DOHH2 (cell line): ENCODE measurements at regions not wholly inside any gene's neighbourhood (a gene's known extent, or its start where the extent isn't known, plus 50 kb on each side); places are given as distances from the start of the nearest gene placed in this dataset.

Experiments
- H3F3A ChIP-seq: fragments of 200-600 bp; sonication (generic), shearing (Covaris generic); 2 replicates; pipeline ENCODE4 v1.6.0; 2016; ENCODE audit warnings: antibody characterized with exemption, mild to moderate bottlenecking; ENCODE audit not compliant: control insufficient read depth, insufficient read depth
- H3K27ac ChIP-seq: fragments of 200-600 bp; sonication (generic); 2 replicates; pipeline ENCODE4 v1.5.1; 2014; ENCODE audit warnings: low read depth, mild to moderate bottlenecking, low read length, moderate library complexity
- H3K27me3 ChIP-seq: fragments of 200-600 bp; sonication (generic); 2 replicates; pipeline ENCODE4 v1.6.1; 2014; ENCODE audit warnings: mild to moderate bottlenecking, low read length, mixed read lengths; ENCODE audit not compliant: control insufficient read depth
- H3K36me3 ChIP-seq: fragments of 200-600 bp; sonication (generic); 2 replicates; pipeline ENCODE4 v1.6.1; 2014; ENCODE audit warnings: mild to moderate bottlenecking, low read length, moderate library complexity, mixed read lengths; ENCODE audit not compliant: control insufficient read depth
- H3K4me1 ChIP-seq: fragments of 200-600 bp; sonication (generic); 2 replicates; pipeline ENCODE4 v1.6.1; 2014; ENCODE audit warnings: mild to moderate bottlenecking, low read length, mixed read lengths; ENCODE audit not compliant: control insufficient read depth
- H3K4me2 ChIP-seq: fragments of 200-600 bp; sonication (generic); 2 replicates; pipeline ENCODE4 v1.6.0; 2014; ENCODE audit warnings: mild to moderate bottlenecking, low read length, moderate library complexity
- H3K4me3 ChIP-seq: fragments of 200-600 bp; sonication (generic); 2 replicates; pipeline ENCODE4 v1.5.1; 2014; ENCODE audit warnings: mild to moderate bottlenecking, low read length, mixed read lengths
- H3K79me2 ChIP-seq: fragments of 200-600 bp; sonication (generic); 2 replicates; pipeline ENCODE4 v1.6.1; 2014; ENCODE audit warnings: mild to moderate bottlenecking, low read length, mixed read lengths; ENCODE audit not compliant: control insufficient read depth
- H3K9me2 ChIP-seq: fragments of 200-600 bp; sonication (generic); replicated peaks from 2 replicates; pipeline ENCODE4 v1.6.1; 2014; ENCODE audit warnings: mild to moderate bottlenecking, low read length, mixed read lengths; ENCODE audit not compliant: control insufficient read depth
- H3K9me3 ChIP-seq: fragments of 200-600 bp; sonication (generic); 2 replicates; pipeline ENCODE4 v1.6.1; 2014; ENCODE audit warnings: antibody characterized with exemption, low read length, mixed read lengths; ENCODE audit not compliant: control insufficient read depth, insufficient read depth
- H4K20me1 ChIP-seq: fragments of 200-600 bp; sonication (generic); 2 replicates; pipeline ENCODE4 v1.6.0; 2014; ENCODE audit warnings: low read depth, mild to moderate bottlenecking, antibody characterized with exemption, low read length, moderate library complexity; ENCODE audit not compliant: control insufficient read depth, insufficient read depth
- EZH2phosphoT487 ChIP-seq: fragments of 200-600 bp; sonication (generic); IDR thresholded peaks from 2 replicates; pipeline ENCODE4 v1.6.1; 2017; ENCODE audit warnings: borderline replicate concordance, mild to moderate bottlenecking, antibody characterized with exemption, low read length, moderate library complexity, mixed read lengths
- TF ChIP-seq, protein P1 (sequence below): fragments of 200-600 bp; sonication (generic); IDR thresholded peaks from one replicate; pipeline ENCODE4 v1.5.1; 2014; ENCODE audit warnings: antibody characterized with exemption, mild to moderate bottlenecking, low read depth, low read length; ENCODE audit not compliant: poor library complexity, severe bottlenecking

DNA sequence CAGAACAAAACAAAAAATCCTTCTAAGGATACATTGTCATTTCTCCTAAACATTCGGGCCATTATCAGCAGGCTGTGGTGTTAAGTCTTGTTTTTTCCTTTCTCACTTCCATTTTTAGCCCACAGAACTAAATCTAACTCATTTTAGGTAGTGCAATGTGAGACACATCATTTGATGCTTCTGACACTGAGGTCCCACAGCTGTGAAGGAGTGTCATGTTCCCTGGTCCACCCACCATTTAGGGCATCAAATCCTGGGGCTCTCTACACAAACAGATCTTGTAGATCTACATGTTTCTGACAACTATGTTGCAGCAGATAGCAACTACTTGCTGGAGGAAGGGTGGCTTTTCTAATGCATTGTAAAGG, 232.5 kb upstream of the IGFBP3 start:
- Histone ChIP-seq H3K4me2 (no peak overlapping the region), H3K27me3 (no peaks in the 10 kb centered on the region), H3K27ac (no peak overlapping the region)

GRCh38 chr7:46152696-46153095, 231.6 kb upstream of the IGFBP3 start:
- Histone ChIP-seq H3K27ac (no peak overlapping the region), H3K9me2 (no peaks in the 10 kb centered on the region), H3K4me3 (no peak overlapping the region), H3K9me3 (no peaks in the 10 kb centered on the region), H3K36me3 (no peaks in the 10 kb centered on the region), H3K4me2 (no peak overlapping the region), H3K79me2 (no peaks in the 10 kb centered on the region), H3F3A (no peaks in the 10 kb centered on the region), H3K4me1 (no peaks in the 10 kb centered on the region), H3K27me3 (no peaks in the 10 kb centered on the region), H4K20me1 (no peaks in the 10 kb centered on the region)
- TF ChIP-seq, protein P1, sequence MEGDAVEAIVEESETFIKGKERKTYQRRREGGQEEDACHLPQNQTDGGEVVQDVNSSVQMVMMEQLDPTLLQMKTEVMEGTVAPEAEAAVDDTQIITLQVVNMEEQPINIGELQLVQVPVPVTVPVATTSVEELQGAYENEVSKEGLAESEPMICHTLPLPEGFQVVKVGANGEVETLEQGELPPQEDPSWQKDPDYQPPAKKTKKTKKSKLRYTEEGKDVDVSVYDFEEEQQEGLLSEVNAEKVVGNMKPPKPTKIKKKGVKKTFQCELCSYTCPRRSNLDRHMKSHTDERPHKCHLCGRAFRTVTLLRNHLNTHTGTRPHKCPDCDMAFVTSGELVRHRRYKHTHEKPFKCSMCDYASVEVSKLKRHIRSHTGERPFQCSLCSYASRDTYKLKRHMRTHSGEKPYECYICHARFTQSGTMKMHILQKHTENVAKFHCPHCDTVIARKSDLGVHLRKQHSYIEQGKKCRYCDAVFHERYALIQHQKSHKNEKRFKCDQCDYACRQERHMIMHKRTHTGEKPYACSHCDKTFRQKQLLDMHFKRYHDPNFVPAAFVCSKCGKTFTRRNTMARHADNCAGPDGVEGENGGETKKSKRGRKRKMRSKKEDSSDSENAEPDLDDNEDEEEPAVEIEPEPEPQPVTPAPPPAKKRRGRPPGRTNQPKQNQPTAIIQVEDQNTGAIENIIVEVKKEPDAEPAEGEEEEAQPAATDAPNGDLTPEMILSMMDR: no peak
- TF ChIP-seq EZH2phosphoT487: no peak

More for the DNA sequence above, 232.5 kb upstream of the IGFBP3 start:
- H3K79me2 ChIP-seq: no peaks in the 10 kb centered on the region
- H3K4me1 ChIP-seq: no peaks in the 10 kb centered on the region
- H4K20me1 ChIP-seq: no peaks in the 10 kb centered on the region
- no peaks in the 10 kb centered on the region for H3K36me3 ChIP-seq
- no peaks in the 10 kb centered on the region for H3K9me3 ChIP-seq
- no peak for TF ChIP-seq EZH2phosphoT487
- TF ChIP-seq, protein P1: no peak
- H3F3A ChIP-seq: no peaks in the 10 kb centered on the region
- H3K9me2 ChIP-seq: no peaks in the 10 kb centered on the region
- H3K4me3 ChIP-seq: no peak overlapping the region

DNA sequence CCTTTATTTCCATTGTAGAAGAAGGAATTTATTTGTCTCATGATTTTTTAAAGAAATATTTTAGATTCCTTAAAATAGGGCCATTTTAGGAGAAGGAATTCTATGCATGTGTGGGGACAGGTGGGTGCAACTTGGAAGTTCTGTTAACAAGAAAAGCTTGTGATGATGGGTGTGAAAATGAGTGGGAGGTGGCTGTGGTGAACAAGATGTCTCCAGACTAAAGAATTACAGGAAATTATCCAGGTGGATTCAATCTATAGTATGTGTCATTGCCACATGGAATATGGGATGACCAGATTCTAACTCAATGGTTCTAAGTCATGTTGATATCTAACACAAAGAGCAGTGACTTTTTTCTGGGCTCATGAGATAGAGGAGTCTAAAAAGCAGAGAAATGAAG, 229.6 kb upstream of the IGFBP3 start:
- Histone ChIP-seq H3K27ac (no peak overlapping the region), H3K4me3 (no peak overlapping the region), H4K20me1 (no peaks in the 10 kb centered on the region), H3K27me3 (no peaks in the 10 kb centered on the region), H3K9me3 (no peaks in the 10 kb centered on the region), H3K36me3 (no peaks in the 10 kb centered on the region), H3K4me2 (no peak overlapping the region), H3K79me2 (no peaks in the 10 kb centered on the region), H3K9me2 (no peaks in the 10 kb centered on the region), H3F3A (no peaks in the 10 kb centered on the region), H3K4me1 (no peaks in the 10 kb centered on the region)
- TF ChIP-seq, protein P1: no peak
- TF ChIP-seq EZH2phosphoT487: no peak

DNA sequence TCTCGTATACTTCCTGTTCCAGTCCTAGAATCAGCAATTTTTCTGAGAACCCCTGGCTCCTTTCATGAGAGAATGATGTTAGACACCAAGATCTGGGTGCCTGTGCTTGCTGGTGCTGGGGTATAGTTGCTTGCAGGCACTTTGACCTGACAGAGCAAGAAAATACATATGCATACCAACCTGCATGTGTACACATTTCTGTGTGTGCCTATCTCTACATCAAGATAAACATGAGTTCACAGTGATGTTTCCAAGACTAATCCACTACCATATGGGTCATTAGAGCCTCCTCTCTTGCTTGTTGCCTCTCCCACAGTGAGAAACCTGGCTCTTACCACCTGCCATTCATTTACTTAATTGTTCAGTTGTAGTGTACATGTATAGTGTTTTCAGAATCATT, 229.1 kb upstream of the IGFBP3 start:
- no peaks in the 10 kb centered on the region for H3K36me3 ChIP-seq
- H3K4me1 ChIP-seq: no peaks in the 10 kb centered on the region
- H3F3A ChIP-seq: no peaks in the 10 kb centered on the region
- H3K9me2 ChIP-seq: no peaks in the 10 kb centered on the region; the same call in 1 of the 2 replicates
- H4K20me1 ChIP-seq: no peaks in the 10 kb centered on the region
- no peak overlapping the region for H3K27ac ChIP-seq
- no peak overlapping the region for H3K4me2 ChIP-seq
- no peaks in the 10 kb centered on the region for H3K79me2 ChIP-seq
- H3K27me3 ChIP-seq: no peaks in the 10 kb centered on the region
- TF ChIP-seq, protein P1: no peak
- no peak for TF ChIP-seq EZH2phosphoT487
- no peak overlapping the region for H3K4me3 ChIP-seq
- no peaks in the 10 kb centered on the region for H3K9me3 ChIP-seq
